ENCODE measurements at regions not wholly inside any gene's neighbourhood (a gene's known extent, or its start where the extent isn't known, plus 50 kb on each side); places are given as distances from the start of the nearest gene placed in this dataset.
A peak's percentile ranks its signal among the peaks of the same experiment; 100 is the strongest.

GRCh38 chr12:70101064-70101463, 142.2 kb upstream of the CNOT2 start:
- Histone ChIP-seq H3K27me3 (ENCODE audit: insufficient read depth) (no peaks in the 10 kb centered on the region), H2AFZ (peak overlapping the region; percentile 64), H3K4me2 (no peak overlapping the region), H3K79me2 (replicated peaks; ENCODE audit: insufficient read depth) (no peaks in the 10 kb centered on the region), H3F3A (replicated peaks; ENCODE audit: low read depth) (no peaks in the 10 kb centered on the region), H3K4me3 (no peak overlapping the region), H3K9me2 (ENCODE audit: insufficient read depth) (no peaks in the 10 kb centered on the region), H3K4me1 (ENCODE audit: insufficient read depth) (peaks cover 27% of the 10 kb centered on the region), H3K36me3 (ENCODE audit: insufficient read depth) (no peaks in the 10 kb centered on the region), H3K27ac (ENCODE audit: low read depth) (no peak overlapping the region), H4K20me1 (replicated peaks; ENCODE audit: insufficient read depth) (no peaks in the 10 kb centered on the region)
- ATAC-seq (peak; percentile 56), DNase-seq (ENCODE audit: low spot score) (peak; percentile 4)
- Mint-ChIP-seq H3K4me1 (peaks cover 25% of the 10 kb centered on the region), H3K4me3 (no peak overlapping the region), H3K27me3 (ENCODE audit: insufficient read depth, low read depth, poor library complexity) (no peaks in the 10 kb centered on the region), H3K9me3 (no peaks in the 10 kb centered on the region), H3K36me3 (ENCODE audit: low read depth) (no peaks in the 10 kb centered on the region), H3K27ac (no peak overlapping the region)
- TF ChIP-seq ZNF462 (CRISPR knock-in tag; IDR thresholded peaks at IDR 0.05) (no peak), JUNB (IDR thresholded peaks at IDR 0.05; ENCODE audit: unreplicated experiment) (no peak), REST (IDR thresholded peaks at IDR 0.05; ENCODE audit: unreplicated experiment) (no peak), STAT1 (IDR thresholded peaks at IDR 0.05; ENCODE audit: unreplicated experiment) (no peak), NANOG (IDR thresholded peaks at IDR 0.05; ENCODE audit: borderline replicate concordance) (no peak), ZNF331 (CRISPR knock-in tag; IDR thresholded peaks at IDR 0.05; ENCODE audit: low read depth) (no peak), EZH2 (IDR thresholded peaks at IDR 0.05; ENCODE audit: low read depth, unreplicated experiment) (no peak), CREB1 (CRISPR knock-in tag; IDR thresholded peaks at IDR 0.05; ENCODE audit: low read depth) (no peak), ZNF114 (CRISPR knock-in tag; IDR thresholded peaks at IDR 0.05) (no peak), POLR2AphosphoS5 (IDR thresholded peaks at IDR 0.05; ENCODE audit: low read depth) (no peak), EZH2phosphoT487 (IDR thresholded peaks at IDR 0.05; ENCODE audit: unreplicated experiment) (no peak)
- TF ChIP-seq, protein P1, sequence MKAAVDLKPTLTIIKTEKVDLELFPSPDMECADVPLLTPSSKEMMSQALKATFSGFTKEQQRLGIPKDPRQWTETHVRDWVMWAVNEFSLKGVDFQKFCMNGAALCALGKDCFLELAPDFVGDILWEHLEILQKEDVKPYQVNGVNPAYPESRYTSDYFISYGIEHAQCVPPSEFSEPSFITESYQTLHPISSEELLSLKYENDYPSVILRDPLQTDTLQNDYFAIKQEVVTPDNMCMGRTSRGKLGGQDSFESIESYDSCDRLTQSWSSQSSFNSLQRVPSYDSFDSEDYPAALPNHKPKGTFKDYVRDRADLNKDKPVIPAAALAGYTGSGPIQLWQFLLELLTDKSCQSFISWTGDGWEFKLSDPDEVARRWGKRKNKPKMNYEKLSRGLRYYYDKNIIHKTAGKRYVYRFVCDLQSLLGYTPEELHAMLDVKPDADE (IDR thresholded peaks at IDR 0.05), result no peak
- TF ChIP-seq, protein P2, sequence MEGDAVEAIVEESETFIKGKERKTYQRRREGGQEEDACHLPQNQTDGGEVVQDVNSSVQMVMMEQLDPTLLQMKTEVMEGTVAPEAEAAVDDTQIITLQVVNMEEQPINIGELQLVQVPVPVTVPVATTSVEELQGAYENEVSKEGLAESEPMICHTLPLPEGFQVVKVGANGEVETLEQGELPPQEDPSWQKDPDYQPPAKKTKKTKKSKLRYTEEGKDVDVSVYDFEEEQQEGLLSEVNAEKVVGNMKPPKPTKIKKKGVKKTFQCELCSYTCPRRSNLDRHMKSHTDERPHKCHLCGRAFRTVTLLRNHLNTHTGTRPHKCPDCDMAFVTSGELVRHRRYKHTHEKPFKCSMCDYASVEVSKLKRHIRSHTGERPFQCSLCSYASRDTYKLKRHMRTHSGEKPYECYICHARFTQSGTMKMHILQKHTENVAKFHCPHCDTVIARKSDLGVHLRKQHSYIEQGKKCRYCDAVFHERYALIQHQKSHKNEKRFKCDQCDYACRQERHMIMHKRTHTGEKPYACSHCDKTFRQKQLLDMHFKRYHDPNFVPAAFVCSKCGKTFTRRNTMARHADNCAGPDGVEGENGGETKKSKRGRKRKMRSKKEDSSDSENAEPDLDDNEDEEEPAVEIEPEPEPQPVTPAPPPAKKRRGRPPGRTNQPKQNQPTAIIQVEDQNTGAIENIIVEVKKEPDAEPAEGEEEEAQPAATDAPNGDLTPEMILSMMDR (conservative IDR thresholded peaks at IDR 0.05; ENCODE audit: low read depth in 2 of 2), result no peak
